Thyroid gland (tissue), 4 donors: ENCODE measurements at regions not wholly inside any gene's neighbourhood (a gene's known extent, or its start where the extent isn't known, plus 50 kb on each side); places are given as distances from the start of the nearest gene placed in this dataset.

Experiments
- DNase-seq, 2 donors: peaks; one replicate each; pipeline ENCODE4 v3.0.0-alpha.2; 2019
- H3K27ac ChIP-seq, 3 donors: fragments of 200-600 bp; sonication (generic); 1 replicate in 2 of 3; 2 replicates in 1 of 3; pipeline ENCODE4 v1.5.1; 2016 to 2019; ENCODE audit warnings: mild to moderate bottlenecking in 1 of 3, moderate library complexity in 1 of 3
- H3K27me3 ChIP-seq: fragments of 200-600 bp; sonication (generic); one replicate; pipeline ENCODE4 v1.5.1; 2019
- H3K36me3 ChIP-seq, 2 donors: fragments of 200-600 bp; sonication (generic); one replicate each; pipeline ENCODE4 v1.5.1; 2016 to 2019
- H3K4me1 ChIP-seq, 2 donors: fragments of 200-600 bp; sonication (generic); one replicate each; pipeline ENCODE4 v1.5.1; 2017 to 2019
- H3K4me3 ChIP-seq, 3 donors: fragments of 200-600 bp; sonication (generic); replicated peaks in 1 of 3; 1 replicate in 2 of 3; 2 replicates in 1 of 3; pipeline ENCODE4 v1.5.1; 2016; ENCODE audit warnings: mild to moderate bottlenecking in 1 of 3
- H3K9me3 ChIP-seq: fragments of 200-600 bp; sonication (generic); one replicate; pipeline ENCODE4 v1.5.1; 2017
- CTCF ChIP-seq, 6 experiments: fragments of 200-600 bp in 3 of 6; fragments of 450-650 bp in 3 of 6; sonication (generic) in 3 of 6; IDR thresholded peaks; one replicate each; pipeline ENCODE4 v1.5.1; 2016 to 2019; ENCODE audit warnings: antibody characterized with exemption in 6 of 6, mild to moderate bottlenecking in 2 of 6, inconsistent platforms in 1 of 6, moderate library complexity in 1 of 6
- POLR2A ChIP-seq, 2 donors: fragments of 450-650 bp; IDR thresholded peaks; one replicate each; pipeline ENCODE4 v1.6.1; 2017; ENCODE audit warnings: antibody characterized with exemption in 2 of 2, mild to moderate bottlenecking in 2 of 2, moderate library complexity in 1 of 2
- WGBS, 2 donors: methylation state at CpG; one replicate each; pipeline ENCODE4 v1.1.5; 2017; 5-methylcytosine and 5-hydroxymethylcytosine counted together
- intact Hi-C: fragments of 100-400 bp; cut with DNase I; formaldehyde crosslinking; loops from one replicate; pipeline ENCODE4 v1.15.1; 2023

- WGBS, 2 donors: 60 to 64% methylated on average over 2 of the region's 2 CpGs
- DNase-seq: no peak
- no peaks in the 10 kb centered on the region for H3K27me3 ChIP-seq
- H3K4me1 ChIP-seq: no peaks in the 10 kb centered on the region
- TF ChIP-seq CTCF (IDR thresholded peaks at IDR 0.05): no peak
- TF ChIP-seq POLR2A (IDR thresholded peaks at IDR 0.05): no peak
- H3K27ac ChIP-seq: no peak overlapping the region
- H3K4me3 ChIP-seq: no peak overlapping the region
- no peaks in the 10 kb centered on the region for H3K9me3 ChIP-seq
- no peaks in the 10 kb centered on the region for H3K36me3 ChIP-seq
- intact Hi-C loops: no loop called here
Measured at GRCh38 chr3:151581035-151581434, 120.2 kb upstream of the IGSF10 start.

GRCh38 chr3:151580591-151580990 lies 119.7 kb upstream of the IGSF10 start:
- no peak for DNase-seq
- no peaks in the 10 kb centered on the region for H3K27me3 ChIP-seq
- H3K36me3 ChIP-seq: no peaks in the 10 kb centered on the region
- H3K4me3 ChIP-seq: no peak overlapping the region
- no peak for TF ChIP-seq CTCF (IDR thresholded peaks at IDR 0.05)
- no peak for TF ChIP-seq POLR2A (IDR thresholded peaks at IDR 0.05)
- H3K4me1 ChIP-seq: no peaks in the 10 kb centered on the region
- H3K9me3 ChIP-seq: no peaks in the 10 kb centered on the region
- WGBS, 2 donors: 65 to 76% methylated on average over 2 of the region's 2 CpGs
- intact Hi-C loops: no loop called here
- no peak overlapping the region for H3K27ac ChIP-seq

- DNase-seq: no peak
- 68 to 79% methylated on average over 3 of the region's 3 CpGs for WGBS, 2 donors
- no peaks in the 10 kb centered on the region for H3K9me3 ChIP-seq
- no peaks in the 10 kb centered on the region for H3K36me3 ChIP-seq
- no peaks in the 10 kb centered on the region for H3K4me1 ChIP-seq
- no peak for TF ChIP-seq POLR2A (IDR thresholded peaks at IDR 0.05)
- H3K4me3 ChIP-seq: no peak overlapping the region
- no peaks in the 10 kb centered on the region for H3K27me3 ChIP-seq
- intact Hi-C loops: no loop called here
- no peak overlapping the region for H3K27ac ChIP-seq
Measured at GRCh38 chr3:151579571-151580270, 118.9 kb upstream of the IGSF10 start.

- intact Hi-C loops: no loop called here
- Histone ChIP-seq H3K4me1 (no peaks in the 10 kb centered on the region), H3K27ac (no peak overlapping the region), H3K9me3 (no peaks in the 10 kb centered on the region), H3K27me3 (no peaks in the 10 kb centered on the region), H3K4me3 (no peak overlapping the region), H3K36me3 (no peaks in the 10 kb centered on the region)
- DNase-seq: no peak
- TF ChIP-seq POLR2A (IDR thresholded peaks at IDR 0.05) (no peak), CTCF (IDR thresholded peaks at IDR 0.05) (no peak)
- 91 to 96% methylated on average over 1 of the region's 1 CpG for WGBS, 2 donors
Measured at GRCh38 chr3:151578495-151578894, 117.6 kb upstream of the IGSF10 start.

- intact Hi-C loops: no loop called here
Measured at GRCh38 chr3:151576511-151577137, 115.8 kb upstream of the IGSF10 start.

More at GRCh38 chr3:151576511-151577137, 115.8 kb upstream of the IGSF10 start:
- H3K4me1 ChIP-seq: no peaks in the 10 kb centered on the region
- H3K9me3 ChIP-seq: no peaks in the 10 kb centered on the region
- 83 to 87% methylated on average over 7 of the region's 7 CpGs for WGBS, 2 donors
- no peak for TF ChIP-seq POLR2A (IDR thresholded peaks at IDR 0.05)
- no peak for TF ChIP-seq CTCF (IDR thresholded peaks at IDR 0.05)
- no peak overlapping the region for H3K4me3 ChIP-seq
- no peaks in the 10 kb centered on the region for H3K36me3 ChIP-seq
- H3K27me3 ChIP-seq: no peaks in the 10 kb centered on the region
- DNase-seq: no peak
- no peak overlapping the region for H3K27ac ChIP-seq
